Mesendoderm (in vitro differentiated cells): ENCODE measurements at regions not wholly inside any gene's neighbourhood (a gene's known extent, or its start where the extent isn't known, plus 50 kb on each side); places are given as distances from the start of the nearest gene placed in this dataset.

Experiments used
- DNase-seq: peaks from one replicate; pipeline ENCODE4 v3.0.0; 2013
- H2AK5ac ChIP-seq: 2 replicates; pipeline ENCODE4 v1.6.1; 2013; ENCODE audit warnings: low read length, inconsistent platforms
- H2BK120ac ChIP-seq: 2 replicates; pipeline ENCODE4 v1.6.1; 2013; ENCODE audit warnings: low read depth, mild to moderate bottlenecking, low read length, moderate library complexity, mixed read lengths
- H2BK15ac ChIP-seq: replicated peaks from 2 replicates; pipeline ENCODE4 v1.6.1; 2013; ENCODE audit warnings: low read depth, mild to moderate bottlenecking, moderate library complexity
- H2BK5ac ChIP-seq: 2 replicates; pipeline ENCODE4 v1.6.1; 2013; ENCODE audit warnings: low read length, inconsistent platforms
- H3K18ac ChIP-seq: 2 replicates; pipeline ENCODE4 v1.6.1; 2013; ENCODE audit warnings: mild to moderate bottlenecking, low read length, mixed read lengths
- H3K23ac ChIP-seq: one replicate; pipeline ENCODE4 v1.6.1; 2013; ENCODE audit warnings: low read length
- H3K27ac ChIP-seq: 2 replicates; pipeline ENCODE4 v1.5.1; 2013; ENCODE audit warnings: low read depth, mild to moderate bottlenecking, inconsistent platforms, low read length, moderate library complexity
- H3K27me3 ChIP-seq: 2 replicates; pipeline ENCODE4 v1.6.1; 2013; ENCODE audit warnings: low read length, control low read depth, mild to moderate bottlenecking, inconsistent platforms; ENCODE audit not compliant: insufficient read depth, poor library complexity
- H3K36me3 ChIP-seq: 2 replicates; pipeline ENCODE4 v1.6.1; 2013; ENCODE audit warnings: low read length, inconsistent platforms; ENCODE audit not compliant: control insufficient read depth, insufficient read depth
- H3K4ac ChIP-seq: one replicate; pipeline ENCODE4 v1.6.1; 2013; ENCODE audit warnings: low read depth, mild to moderate bottlenecking, low read length, moderate library complexity
- H3K4me1 ChIP-seq: 2 replicates; pipeline ENCODE4 v1.6.1; 2013; ENCODE audit warnings: low read depth, low read length, inconsistent platforms; ENCODE audit not compliant: control insufficient read depth
- H3K4me2 ChIP-seq: 2 replicates; pipeline ENCODE4 v1.6.1; 2013; ENCODE audit warnings: low read length
- H3K4me3 ChIP-seq: 2 replicates; pipeline ENCODE4 v1.5.1; 2013; ENCODE audit warnings: mild to moderate bottlenecking, low read length
- H3K56ac ChIP-seq: one replicate; pipeline ENCODE4 v1.6.1; 2013; ENCODE audit warnings: low read length
- H3K79me1 ChIP-seq: 2 replicates; pipeline ENCODE4 v1.6.1; 2013; ENCODE audit warnings: low read length, inconsistent platforms
- H3K79me2 ChIP-seq: 2 replicates; pipeline ENCODE4 v1.6.1; 2013; ENCODE audit warnings: mild to moderate bottlenecking, low read length; ENCODE audit not compliant: control insufficient read depth, insufficient read depth
- H3K9ac ChIP-seq: 2 replicates; pipeline ENCODE4 v1.6.1; 2013; ENCODE audit warnings: low read length, inconsistent platforms
- H4K5ac ChIP-seq: one replicate; pipeline ENCODE4 v1.6.1; 2013; ENCODE audit warnings: low read length
- H4K8ac ChIP-seq: one replicate; pipeline ENCODE4 v1.6.1; 2013; ENCODE audit warnings: low read depth, mild to moderate bottlenecking, control low read depth, low read length, moderate library complexity
- WGBS: extraction: QIAGEN DNeasy Blood & Tissue Kit; methylation state at CpG from one replicate; pipeline ENCODE4 v1.1.7; 2013; ENCODE audit warnings: low lambda C conversion rate, missing lambda C conversion rate; ENCODE audit not compliant: insufficient coverage; ENCODE audit errors: extremely low coverage; 5-methylcytosine and 5-hydroxymethylcytosine counted together

- Histone ChIP-seq H3K4me1 (peaks cover 2% of the 10 kb centered on the region), H2AK5ac (no peak overlapping the region), H3K79me2 (no peaks in the 10 kb centered on the region), H3K4ac (no peak overlapping the region), H3K56ac (no peak overlapping the region), H3K18ac (no peak overlapping the region), H2BK15ac (no peak overlapping the region), H2BK5ac (no peak overlapping the region), H3K79me1 (no peaks in the 10 kb centered on the region), H3K23ac (no peak overlapping the region), H4K8ac (no peak overlapping the region), H4K5ac (no peak overlapping the region), H3K27ac (no peak overlapping the region), H3K4me3 (no peak overlapping the region), H3K4me2 (no peak overlapping the region), H2BK120ac (no peak overlapping the region), H3K27me3 (no peaks in the 10 kb centered on the region), H3K36me3 (no peaks in the 10 kb centered on the region), H3K9ac (no peak overlapping the region)
- no peak for DNase-seq
These were observed 52.5 kb upstream of the PITX2 start for GRCh38 chr4:110675426-110675825.

- Histone ChIP-seq H3K23ac (no peak overlapping the region), H2BK15ac (no peak overlapping the region), H3K27me3 (no peaks in the 10 kb centered on the region), H2BK5ac (no peak overlapping the region), H4K5ac (no peak overlapping the region), H3K79me2 (no peaks in the 10 kb centered on the region), H3K36me3 (no peaks in the 10 kb centered on the region), H4K8ac (no peak overlapping the region), H3K9ac (no peak overlapping the region), H2BK120ac (no peak overlapping the region), H3K4me3 (no peak overlapping the region), H2AK5ac (no peak overlapping the region), H3K4me2 (no peak overlapping the region), H3K18ac (no peak overlapping the region), H3K4me1 (peaks cover 4% of the 10 kb centered on the region), H3K4ac (no peak overlapping the region), H3K27ac (no peak overlapping the region), H3K56ac (no peak overlapping the region), H3K79me1 (no peaks in the 10 kb centered on the region)
- DNase-seq: no peak
These were observed 53.4 kb upstream of the PITX2 start for GRCh38 chr4:110676241-110676640.

GRCh38 chr4:110678517-110679227 lies 55.8 kb upstream of the PITX2 start:
- Histone ChIP-seq H2BK5ac (no peak overlapping the region), H3K4me1 (peaks cover 4% of the 10 kb centered on the region), H4K8ac (no peak overlapping the region), H3K79me1 (no peaks in the 10 kb centered on the region), H3K4ac (no peak overlapping the region), H3K18ac (no peak overlapping the region), H2BK120ac (no peak overlapping the region), H2AK5ac (no peak overlapping the region), H3K4me2 (no peak overlapping the region), H3K4me3 (no peak overlapping the region), H4K5ac (no peak overlapping the region), H3K23ac (no peak overlapping the region), H3K56ac (no peak overlapping the region), H3K9ac (no peak overlapping the region), H3K27ac (no peak overlapping the region), H3K27me3 (no peaks in the 10 kb centered on the region), H3K79me2 (no peaks in the 10 kb centered on the region), H2BK15ac (no peak overlapping the region), H3K36me3 (no peaks in the 10 kb centered on the region)
- no peak for DNase-seq
- WGBS: no CpG with 5 or more reads among the region's 1 CpG

GRCh38 chr4:110680265-110680664 lies 57.4 kb upstream of the PITX2 start:
- Histone ChIP-seq H3K4me3 (no peak overlapping the region), H3K56ac (no peak overlapping the region), H3K9ac (no peak overlapping the region), H3K18ac (peak overlapping the region; percentile 7), H2BK15ac (no peak overlapping the region), H3K4me2 (no peak overlapping the region), H3K4me1 (peaks cover 4% of the 10 kb centered on the region), H3K79me2 (no peaks in the 10 kb centered on the region), H2BK120ac (no peak overlapping the region), H4K5ac (no peak overlapping the region), H3K27me3 (no peaks in the 10 kb centered on the region), H4K8ac (no peak overlapping the region), H2AK5ac (no peak overlapping the region), H3K79me1 (no peaks in the 10 kb centered on the region), H3K23ac (no peak overlapping the region), H3K4ac (no peak overlapping the region), H2BK5ac (no peak overlapping the region), H3K36me3 (no peaks in the 10 kb centered on the region), H3K27ac (peak overlapping the region; percentile 1)
- DNase-seq: peak; percentile 73
- WGBS: no CpG with 5 or more reads among the region's 4 CpGs

- Histone ChIP-seq H3K4me1 (peaks cover 4% of the 10 kb centered on the region), H2AK5ac (no peak overlapping the region), H3K9ac (no peak overlapping the region), H3K56ac (no peak overlapping the region), H3K4me3 (no peak overlapping the region), H3K18ac (no peak overlapping the region), H4K8ac (no peak overlapping the region), H4K5ac (no peak overlapping the region), H2BK5ac (no peak overlapping the region), H3K27me3 (no peaks in the 10 kb centered on the region), H3K36me3 (no peaks in the 10 kb centered on the region), H3K79me1 (no peaks in the 10 kb centered on the region), H3K27ac (no peak overlapping the region), H2BK15ac (no peak overlapping the region), H3K4ac (no peak overlapping the region), H3K79me2 (no peaks in the 10 kb centered on the region), H3K23ac (no peak overlapping the region), H3K4me2 (no peak overlapping the region), H2BK120ac (no peak overlapping the region)
- no CpG with 5 or more reads among the region's 1 CpG for WGBS
- peak; percentile 90 for DNase-seq
These were observed 58.5 kb upstream of the PITX2 start for GRCh38 chr4:110681381-110681780.

- Histone ChIP-seq H3K4me3 (no peak overlapping the region), H3K23ac (no peak overlapping the region), H3K9ac (no peak overlapping the region), H3K79me1 (no peaks in the 10 kb centered on the region), H3K4ac (no peak overlapping the region), H3K27ac (no peak overlapping the region), H3K36me3 (no peaks in the 10 kb centered on the region), H2BK120ac (no peak overlapping the region), H3K56ac (no peak overlapping the region), H2BK15ac (no peak overlapping the region), H4K5ac (no peak overlapping the region), H3K4me1 (peaks cover 4% of the 10 kb centered on the region), H3K27me3 (no peaks in the 10 kb centered on the region), H3K4me2 (no peak overlapping the region), H2AK5ac (no peak overlapping the region), H3K18ac (no peak overlapping the region), H3K79me2 (no peaks in the 10 kb centered on the region), H4K8ac (no peak overlapping the region), H2BK5ac (no peak overlapping the region)
- DNase-seq: no peak
- WGBS: no CpG with 5 or more reads among the region's 1 CpG
These were observed 59.4 kb upstream of the PITX2 start for GRCh38 chr4:110682311-110682710.
